GM12874 (cell line): ENCODE measurements at regions not wholly inside any gene's neighbourhood (a gene's known extent, or its start where the extent isn't known, plus 50 kb on each side); places are given as distances from the start of the nearest gene placed in this dataset.

Experiments
- TF ChIP-seq, protein P1 (sequence below): IDR thresholded peaks from 2 replicates; pipeline ENCODE4 v1.5.1; 2011; ENCODE audit warnings: low read depth, mild to moderate bottlenecking, control low read depth, low read length, moderate library complexity; ENCODE audit not compliant: insufficient read depth

DNA sequence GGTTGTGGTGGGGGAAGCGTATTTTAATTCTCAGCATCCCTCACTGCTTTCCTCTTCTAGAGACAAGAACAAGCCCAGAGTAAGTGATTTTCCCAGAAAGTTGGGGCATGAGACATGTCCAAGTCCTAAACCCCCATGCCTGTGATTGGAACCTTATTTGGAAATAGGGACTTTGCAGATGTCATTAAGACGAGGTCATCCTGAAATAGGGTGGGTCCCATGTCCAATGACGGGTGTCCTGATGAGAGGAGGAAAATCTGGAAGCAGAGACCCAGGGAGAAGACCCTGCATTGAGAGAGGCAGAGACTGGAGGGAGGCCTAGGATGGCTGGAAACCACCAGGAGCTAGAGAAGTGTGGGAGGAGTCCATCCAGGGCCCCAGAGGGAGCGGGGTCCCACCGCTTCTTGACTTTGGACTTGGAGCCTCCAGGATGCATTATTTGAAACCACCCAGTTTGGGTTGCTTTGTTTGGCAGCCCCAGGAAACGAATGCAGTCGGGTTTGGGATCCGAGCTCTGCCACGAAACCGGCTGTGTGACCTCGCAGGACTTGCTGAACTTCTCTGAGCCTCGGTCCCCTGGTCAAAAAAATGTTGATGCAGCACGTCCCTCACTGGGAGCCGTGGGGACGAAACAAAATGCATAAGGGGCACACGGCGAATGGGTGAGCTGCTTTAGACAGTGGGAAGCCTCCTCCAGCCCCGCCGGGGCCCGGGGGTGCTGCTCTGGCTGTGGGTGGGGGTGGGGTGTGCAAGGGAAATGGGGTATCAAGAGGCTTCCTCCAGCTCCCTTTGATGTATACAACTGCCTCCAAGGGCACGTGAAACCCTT, 113.9 kb downstream of the CPZ start:
- TF ChIP-seq, protein P1, sequence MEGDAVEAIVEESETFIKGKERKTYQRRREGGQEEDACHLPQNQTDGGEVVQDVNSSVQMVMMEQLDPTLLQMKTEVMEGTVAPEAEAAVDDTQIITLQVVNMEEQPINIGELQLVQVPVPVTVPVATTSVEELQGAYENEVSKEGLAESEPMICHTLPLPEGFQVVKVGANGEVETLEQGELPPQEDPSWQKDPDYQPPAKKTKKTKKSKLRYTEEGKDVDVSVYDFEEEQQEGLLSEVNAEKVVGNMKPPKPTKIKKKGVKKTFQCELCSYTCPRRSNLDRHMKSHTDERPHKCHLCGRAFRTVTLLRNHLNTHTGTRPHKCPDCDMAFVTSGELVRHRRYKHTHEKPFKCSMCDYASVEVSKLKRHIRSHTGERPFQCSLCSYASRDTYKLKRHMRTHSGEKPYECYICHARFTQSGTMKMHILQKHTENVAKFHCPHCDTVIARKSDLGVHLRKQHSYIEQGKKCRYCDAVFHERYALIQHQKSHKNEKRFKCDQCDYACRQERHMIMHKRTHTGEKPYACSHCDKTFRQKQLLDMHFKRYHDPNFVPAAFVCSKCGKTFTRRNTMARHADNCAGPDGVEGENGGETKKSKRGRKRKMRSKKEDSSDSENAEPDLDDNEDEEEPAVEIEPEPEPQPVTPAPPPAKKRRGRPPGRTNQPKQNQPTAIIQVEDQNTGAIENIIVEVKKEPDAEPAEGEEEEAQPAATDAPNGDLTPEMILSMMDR = no peak

DNA sequence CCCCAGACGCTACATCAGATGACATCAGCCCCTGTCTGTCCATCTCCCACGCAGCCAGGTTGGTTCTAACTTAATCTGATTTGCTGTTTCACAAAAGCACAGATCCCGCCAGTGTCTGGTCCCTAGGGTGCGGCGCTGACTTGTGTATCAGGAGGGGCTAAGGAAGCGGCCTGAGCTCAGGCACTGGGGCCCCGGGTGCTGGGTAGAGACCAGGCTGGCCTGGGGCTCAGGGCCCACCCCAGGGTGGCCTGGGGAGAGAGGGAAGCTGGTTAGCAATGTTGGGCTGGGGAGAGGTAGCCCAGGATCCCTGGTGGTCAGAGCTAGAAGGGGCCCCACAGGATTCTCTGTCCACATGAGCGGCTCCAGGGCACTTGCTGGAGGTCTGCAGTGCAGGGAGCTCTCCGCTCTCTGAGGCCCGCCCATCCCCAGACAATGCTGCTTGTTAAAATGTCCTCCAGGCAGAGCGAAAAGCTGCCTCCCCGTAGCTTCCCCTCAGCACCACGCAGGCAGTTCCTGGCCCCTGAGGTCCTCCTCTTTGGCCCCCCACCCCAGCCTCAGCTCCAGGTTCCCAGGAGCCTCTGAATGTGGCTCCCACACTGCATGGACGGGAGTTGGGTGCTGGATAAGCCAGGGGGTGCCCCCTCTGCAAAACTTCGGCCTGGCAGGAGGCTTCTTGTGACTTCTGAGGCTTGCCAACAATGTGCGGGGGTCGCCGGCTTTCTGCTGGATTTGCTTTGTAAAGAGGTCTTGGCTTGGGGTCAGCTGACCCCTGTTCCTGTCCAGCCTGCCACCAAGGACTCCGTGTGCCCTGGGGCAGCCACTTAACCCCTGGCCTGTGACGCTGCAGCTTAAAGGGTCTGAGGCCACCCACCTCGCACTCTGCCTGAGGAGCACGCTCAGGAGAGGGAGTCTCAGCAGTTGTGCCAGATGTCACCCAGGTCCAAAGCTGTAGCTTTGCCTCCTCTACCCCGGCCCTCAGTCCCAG, 112.9 kb downstream of the CPZ start:
- TF ChIP-seq, protein P1 = no peak

DNA sequence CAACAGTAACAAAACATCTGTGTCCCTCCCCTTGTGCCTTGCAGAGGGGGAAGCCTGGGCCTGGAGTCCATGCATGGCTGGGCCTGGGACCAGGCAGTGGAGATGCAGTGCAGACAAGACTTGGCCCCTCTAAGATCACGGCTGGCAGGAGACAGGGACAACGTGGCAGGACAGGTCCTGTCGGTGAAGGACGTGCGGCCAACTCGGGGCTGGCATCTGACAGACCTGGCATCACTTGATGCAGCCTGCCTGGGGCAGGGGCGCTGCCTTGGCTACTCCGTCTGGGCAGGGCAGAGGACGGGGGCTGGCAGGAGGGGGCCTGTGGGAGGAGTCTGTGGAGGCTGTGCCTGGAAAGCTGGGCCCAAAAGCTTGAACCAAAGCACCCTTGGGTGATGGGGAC, 112.1 kb downstream of the CPZ start:
- TF ChIP-seq, protein P1 = no peak

DNA sequence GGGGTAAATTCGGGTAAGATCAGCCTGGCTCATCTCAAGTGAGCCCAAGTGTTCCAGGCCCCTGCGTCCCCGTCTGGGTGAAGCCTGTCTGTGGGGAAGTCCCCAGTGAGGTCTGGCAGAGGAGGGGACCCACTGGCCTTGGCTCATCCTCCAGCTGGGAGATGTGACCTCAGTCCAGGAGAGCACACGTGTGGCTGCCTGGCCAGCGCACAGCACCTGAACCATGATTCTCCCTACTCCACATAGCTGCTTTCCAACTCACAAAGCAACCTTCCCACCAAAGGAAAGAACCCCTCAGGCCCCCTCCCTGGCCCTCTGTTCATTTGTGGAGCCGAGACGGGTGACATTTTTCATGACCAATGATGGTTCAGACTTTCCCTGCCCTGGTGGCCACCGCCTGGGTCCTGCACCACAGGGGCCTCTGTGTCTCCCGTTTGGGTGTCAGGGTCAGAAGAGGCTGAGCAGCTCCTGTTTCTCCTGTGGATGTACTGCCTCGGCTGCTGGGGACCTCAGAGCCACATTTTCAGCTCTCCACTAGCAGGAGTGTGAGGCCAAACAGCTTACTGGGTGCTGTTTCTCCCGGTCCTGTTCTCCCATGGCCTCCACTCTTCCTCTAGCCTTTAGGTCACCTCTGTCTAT, 111.4 kb downstream of the CPZ start:
- TF ChIP-seq, protein P1 = no peak

DNA sequence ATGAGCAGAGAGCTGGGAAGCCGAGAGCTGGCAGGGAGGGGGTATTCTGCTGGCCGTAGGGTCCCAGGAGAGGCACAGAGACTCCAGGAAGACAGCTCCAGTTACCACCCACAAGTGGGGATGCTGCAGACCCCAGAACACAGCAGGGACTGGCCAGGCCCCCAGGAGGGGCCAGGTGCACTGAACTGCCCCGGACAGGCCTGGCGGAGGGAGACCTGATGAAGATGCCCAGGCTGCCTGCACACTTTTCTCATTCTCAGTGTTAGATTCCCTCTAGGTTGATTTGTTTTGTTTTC, 110.8 kb downstream of the CPZ start:
- TF ChIP-seq, protein P1 = no peak

DNA sequence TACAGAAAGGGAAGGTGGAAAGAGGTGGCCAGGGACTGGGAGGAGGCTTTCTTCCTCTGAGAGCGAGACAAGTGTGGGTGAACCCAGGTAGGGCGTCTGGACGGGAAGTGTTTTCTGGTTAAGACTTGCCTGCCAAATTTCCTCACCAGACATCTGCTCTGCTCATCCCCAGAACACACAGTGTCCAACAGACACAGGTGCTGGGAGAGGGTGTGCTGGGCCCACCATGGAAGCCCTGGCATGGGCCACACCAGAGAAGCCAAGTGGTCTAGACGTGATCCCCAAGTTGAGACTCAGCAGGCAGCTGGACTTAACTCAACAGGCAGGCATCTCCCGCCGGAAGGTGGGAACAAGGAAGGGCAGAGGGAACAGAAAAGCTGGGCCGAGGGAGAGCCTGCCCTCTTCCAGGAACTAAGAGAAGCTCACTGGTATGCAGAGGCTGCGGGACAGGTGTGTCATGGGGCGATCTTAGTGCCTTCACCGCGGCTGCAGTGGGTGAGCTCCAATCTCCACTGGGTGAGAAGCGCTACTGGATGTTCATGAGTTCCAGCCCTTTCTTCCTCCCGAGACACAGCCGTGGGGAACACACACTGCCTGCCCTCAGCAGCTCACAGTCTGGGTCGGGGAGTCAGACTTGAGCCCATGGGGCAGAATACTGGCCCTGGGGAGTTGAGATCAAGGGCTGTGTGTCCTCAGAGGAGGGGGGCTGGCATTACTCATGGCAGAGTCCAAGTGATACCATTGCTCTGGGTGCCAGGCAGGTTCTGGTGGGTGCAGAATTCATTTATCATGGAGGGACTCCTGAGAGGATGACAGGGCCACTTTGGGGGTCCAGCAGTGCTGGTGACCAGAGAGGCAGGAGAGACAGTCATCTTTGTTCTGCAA, 110.2 kb downstream of the CPZ start:
- TF ChIP-seq, protein P1 = no peak
